Activated CD4-positive, alpha-beta T cell treated with anti-CD3 and anti-CD28 coated beads, Interleukin-2, amount 50 U/mL, for 1 hour (primary cell): ENCODE measurements at regions not wholly inside any gene's neighbourhood (a gene's known extent, or its start where the extent isn't known, plus 50 kb on each side); places are given as distances from the start of the nearest gene placed in this dataset.
"Not testable (repeated sequence)": the region's sequence is repeated elsewhere in the genome, so short reads cannot be mapped to it uniquely, and the experiment has no call there.

Source experiments
- DNase-seq: peaks from one replicate; pipeline ENCODE4 v3.0.0-alpha.2; 2020

DNA sequence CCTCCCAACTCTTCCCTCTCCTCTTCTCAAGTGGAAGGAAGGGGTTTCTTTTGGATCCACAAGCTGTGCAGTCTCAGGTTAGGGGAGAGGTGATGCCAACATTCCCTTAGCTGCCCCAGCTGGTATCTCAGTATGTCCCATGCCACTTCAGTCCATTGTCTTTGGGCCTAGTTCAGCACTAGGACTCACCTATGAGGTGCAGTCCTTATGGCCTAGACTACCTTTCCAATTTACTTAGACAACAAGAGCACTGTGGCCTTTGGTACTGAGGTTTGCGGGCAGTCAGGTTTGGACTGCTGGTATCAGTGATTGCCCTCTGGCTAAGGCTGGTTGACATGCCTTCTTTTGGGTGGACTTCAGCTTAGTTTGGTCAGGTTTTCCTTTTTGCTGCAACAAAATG, 159.9 kb downstream of the POTEH start:
- DNase-seq = not testable (repeated sequence)

DNA sequence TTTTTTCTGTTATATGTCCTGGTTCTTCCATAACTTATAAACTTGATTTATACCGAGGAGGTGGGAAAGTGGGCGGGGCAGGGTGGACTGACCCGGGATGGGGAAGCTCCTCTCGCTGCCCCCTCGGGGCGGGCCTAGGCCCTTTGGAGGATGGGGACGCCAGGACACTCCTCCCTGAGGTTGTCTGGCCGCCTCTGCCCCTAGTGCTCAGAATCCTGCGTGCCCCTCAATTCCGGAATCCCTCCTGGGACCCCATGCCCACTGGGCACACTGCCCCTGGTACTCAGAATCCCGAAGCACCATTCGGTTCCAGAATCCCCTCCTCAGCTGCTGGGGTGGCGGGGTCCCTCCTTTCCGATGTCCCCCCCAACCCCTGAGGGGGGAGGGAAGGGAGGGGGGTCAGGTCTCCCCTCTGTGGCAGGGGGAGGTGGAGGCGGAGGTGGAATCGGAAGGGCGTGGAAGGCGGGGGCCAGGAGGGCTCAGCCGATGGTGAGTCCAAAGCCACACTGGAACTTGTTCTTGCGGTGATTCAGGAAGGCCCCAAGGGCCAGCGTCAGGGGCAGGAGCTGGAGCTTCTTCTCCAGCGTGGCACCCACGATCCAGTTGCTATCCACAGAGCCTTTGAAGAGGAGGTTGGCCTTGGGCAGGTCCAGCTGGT, 164.0 kb downstream of the POTEH start:
- DNase-seq = not testable (repeated sequence)

DNA sequence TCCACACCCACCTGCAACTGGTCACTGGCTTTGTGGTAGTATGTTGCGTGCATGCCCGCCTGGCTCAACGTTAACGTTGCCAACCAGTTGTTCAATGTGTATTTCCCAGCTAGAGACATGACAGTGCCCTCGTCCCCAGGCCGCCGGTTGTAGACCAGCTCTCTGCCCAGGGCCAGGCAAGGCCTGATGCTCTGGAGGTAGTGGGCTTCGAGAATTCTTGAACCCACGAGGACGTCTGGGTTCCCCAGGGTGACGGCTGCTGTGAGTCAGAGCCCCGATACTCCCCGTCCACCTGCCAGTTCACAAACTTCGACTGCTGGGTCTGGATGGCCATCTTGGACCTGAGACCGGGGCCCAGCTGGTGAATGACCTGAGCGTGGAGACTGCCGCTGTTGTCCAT, 164.6 kb downstream of the POTEH start:
- DNase-seq = peak; percentile 5

DNA sequence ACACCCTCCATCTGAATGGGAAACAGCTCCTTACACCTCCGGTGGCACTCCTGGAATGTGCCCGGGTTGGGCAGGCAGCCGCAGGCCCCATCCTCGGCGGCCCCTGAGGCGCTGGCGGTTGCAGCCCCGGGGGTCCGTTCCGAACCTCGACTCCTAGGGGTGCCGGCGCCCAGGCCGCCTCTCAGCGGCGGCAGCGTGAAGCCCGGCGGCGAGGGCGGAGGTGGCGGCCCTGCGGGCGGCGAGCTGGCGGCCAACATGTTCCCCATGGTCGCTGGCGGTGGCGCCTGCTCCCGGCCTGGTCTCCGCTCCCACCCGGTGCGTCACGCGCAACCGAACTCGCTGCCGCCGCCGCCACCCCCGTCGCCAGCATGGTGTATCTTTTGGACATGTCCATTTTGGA, 165.2 kb downstream of the POTEH start:
- DNase-seq = not testable (repeated sequence)

DNA sequence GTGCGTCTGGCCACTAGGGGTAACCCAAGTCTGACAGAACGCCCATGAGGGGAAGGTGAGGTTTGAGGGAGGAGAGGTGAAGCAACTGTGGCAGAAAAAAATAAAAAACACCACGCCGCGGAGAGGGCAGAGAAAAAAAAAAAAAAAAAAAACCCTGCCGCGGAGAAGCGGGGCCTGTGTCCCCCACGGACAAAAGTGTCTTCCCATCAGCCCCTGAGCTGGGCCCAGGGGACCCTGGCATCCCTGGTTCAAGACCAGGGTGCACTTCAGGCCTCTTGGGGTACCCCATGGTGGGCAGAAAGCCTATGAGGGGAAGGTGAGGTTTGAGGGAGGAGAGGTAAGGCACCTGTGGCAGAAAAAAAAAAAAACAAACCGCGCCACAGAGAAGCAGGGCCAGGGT, 191.1 kb downstream of the POTEH start:
- not testable (repeated sequence) for DNase-seq

DNA sequence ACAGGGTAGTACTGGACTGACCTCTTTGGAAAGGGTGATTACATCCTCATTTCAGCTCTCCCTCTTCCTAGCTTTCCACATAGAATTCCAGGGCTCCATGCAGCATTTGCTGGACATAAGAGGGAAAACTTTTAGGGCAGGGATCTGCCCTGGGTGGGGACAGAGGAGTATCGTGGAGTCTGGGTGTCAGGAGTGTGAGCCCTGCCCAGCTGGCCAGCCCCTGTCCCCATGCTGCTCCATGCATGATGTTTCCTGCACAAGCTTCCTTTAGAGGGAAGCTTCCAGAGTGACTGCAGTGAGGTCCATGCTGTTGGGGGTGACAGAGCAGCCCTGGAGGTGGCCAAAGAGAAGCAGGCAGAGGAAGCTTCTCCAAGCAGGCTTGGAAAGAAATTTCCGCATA, 214.5 kb downstream of the POTEH start:
- DNase-seq = not testable (repeated sequence)

DNA sequence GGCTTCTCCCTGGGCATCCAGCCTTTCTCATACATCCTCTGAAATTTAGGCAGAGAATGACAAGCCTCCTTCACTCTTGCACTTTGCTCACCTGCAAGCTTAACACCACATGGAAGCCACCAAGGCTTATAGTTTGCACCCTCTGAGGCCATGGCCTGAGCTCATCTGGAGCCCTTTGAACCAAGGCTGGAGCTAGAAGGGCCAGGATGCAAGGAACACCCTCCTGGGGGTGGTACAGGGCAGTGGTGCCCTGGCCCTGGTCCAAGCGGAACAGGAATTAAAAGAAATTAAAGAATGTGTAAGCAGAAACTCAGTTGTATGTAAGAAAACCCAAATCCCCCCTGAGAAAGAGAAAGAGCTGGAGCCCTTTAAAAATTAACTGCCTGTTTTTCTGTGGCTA, 221.9 kb downstream of the POTEH start:
- DNase-seq = not testable (repeated sequence)

DNA sequence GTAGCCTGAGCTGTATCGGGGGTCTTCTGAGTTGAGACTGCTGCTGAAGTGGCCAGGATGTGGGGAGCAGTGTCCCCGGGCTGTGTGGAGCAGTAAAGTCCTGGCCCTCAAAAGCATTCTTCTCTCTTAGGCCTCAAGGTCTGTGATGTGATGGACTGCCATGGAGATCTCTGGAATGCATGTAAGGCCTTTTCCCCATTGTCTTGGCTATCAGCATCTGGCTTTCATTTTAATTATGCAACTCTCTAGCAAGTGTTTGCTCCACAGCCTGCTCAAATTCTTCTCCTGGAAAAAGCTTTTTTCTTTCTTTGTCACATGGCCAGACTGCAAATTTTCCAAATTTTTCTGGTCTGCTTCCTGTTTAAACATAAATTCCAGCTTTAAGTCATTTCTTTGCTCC, 229.3 kb downstream of the POTEH start:
- DNase-seq = not testable (repeated sequence)

DNA sequence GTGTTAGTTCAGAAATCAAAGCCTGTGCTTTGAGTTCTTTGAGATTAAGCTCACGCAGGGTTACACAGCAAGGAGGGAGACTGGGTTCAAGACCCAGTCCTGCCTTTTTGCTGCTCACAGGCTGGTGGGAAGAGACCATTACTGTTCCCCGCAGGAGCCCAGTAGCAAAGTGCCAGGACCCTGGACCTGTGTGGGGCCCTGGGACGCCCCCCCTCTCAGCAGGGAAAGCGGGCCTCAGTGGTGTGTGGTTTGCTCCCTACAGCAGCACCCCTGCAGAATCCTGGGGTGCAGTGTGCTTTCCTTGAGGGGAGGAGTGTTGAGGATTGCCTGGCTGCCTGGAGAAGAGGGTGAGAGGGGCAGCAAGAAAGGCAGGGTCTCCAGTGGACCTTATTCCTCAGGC, 231.1 kb downstream of the POTEH start:
- DNase-seq = not testable (repeated sequence)

DNA sequence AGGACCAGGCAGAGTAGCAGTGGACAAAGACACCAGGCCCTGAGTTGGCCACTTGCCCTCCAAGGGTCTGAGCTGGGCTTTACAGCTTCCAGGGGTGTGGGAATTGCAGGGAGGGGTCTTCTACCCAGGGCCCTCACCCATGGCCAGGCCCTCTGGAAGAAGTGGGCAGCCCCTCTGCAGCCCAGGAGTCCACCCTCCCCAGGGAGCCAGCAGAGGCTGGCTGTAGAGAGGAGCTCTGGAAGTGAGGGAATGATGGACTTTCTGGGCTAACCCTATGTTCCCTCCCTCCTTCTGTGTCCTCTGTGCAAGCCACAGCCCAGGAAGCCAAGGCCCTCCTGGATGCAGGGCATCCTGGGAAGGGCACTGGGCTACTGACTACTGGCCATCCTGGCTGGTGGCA, 232.3 kb downstream of the POTEH start:
- DNase-seq = not testable (repeated sequence)

DNA sequence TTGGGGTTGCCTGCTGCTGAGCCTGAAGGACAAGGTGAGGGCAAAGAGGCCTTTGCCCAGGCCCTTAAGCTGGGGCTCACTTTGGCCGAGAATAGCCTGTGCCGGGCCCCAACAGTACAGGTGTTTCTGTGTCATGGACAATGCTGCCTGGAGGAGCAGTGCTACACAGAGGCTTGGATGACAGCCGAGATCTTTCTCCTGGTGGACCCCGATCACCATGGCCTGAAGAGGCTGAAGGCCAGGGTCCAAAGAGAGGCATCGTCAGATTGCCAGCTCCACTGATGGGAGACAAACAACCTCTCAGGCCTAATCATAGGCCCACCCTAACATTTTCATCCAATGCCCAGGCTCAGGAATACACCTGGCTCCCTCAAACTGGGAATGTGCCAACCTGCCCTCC, 232.8 kb downstream of the POTEH start:
- DNase-seq = not testable (repeated sequence)

DNA sequence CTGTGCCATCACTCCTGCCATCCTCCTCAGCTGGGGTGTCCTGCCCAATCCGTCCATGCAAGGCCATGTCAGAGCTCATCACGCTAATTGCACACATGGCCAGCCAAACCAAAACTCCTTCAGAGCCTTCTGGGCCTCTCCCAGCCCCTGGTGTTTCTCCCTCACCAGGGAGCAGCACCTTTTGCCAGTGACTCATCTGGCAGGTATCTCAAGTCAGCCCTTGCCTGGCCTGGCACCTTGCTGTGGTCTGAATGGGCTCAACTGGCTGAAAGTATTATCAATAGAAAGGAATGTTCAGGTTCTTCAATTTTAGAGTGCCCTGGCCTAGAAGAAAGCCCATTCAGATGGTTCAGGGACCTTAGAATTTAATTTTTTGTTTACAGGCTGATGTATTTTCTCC, 235.0 kb downstream of the POTEH start:
- not testable (repeated sequence) for DNase-seq

DNA sequence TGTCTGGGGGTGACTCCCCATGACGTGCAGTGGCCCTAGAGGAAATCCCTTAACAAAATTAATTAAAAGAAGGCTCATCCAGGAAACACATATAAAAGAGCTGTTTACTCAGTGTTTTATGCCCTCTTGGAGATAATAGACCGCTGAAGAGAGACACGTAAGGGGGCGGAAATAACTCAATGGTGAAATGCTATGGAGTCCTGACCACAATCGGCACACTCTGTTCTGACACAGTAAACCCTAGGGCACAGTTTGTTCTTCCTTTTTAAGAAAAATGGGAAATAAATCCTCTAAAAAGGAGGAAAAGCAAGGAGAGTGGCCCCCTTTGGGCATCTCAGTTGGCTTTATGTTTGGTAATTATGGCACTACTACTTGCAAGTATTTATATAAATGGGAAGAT, 237.3 kb downstream of the POTEH start:
- DNase-seq = not testable (repeated sequence)
